ENCODE measurements at regions not wholly inside any gene's neighbourhood (a gene's known extent, or its start where the extent isn't known, plus 50 kb on each side); places are given as distances from the start of the nearest gene placed in this dataset.

DNA sequence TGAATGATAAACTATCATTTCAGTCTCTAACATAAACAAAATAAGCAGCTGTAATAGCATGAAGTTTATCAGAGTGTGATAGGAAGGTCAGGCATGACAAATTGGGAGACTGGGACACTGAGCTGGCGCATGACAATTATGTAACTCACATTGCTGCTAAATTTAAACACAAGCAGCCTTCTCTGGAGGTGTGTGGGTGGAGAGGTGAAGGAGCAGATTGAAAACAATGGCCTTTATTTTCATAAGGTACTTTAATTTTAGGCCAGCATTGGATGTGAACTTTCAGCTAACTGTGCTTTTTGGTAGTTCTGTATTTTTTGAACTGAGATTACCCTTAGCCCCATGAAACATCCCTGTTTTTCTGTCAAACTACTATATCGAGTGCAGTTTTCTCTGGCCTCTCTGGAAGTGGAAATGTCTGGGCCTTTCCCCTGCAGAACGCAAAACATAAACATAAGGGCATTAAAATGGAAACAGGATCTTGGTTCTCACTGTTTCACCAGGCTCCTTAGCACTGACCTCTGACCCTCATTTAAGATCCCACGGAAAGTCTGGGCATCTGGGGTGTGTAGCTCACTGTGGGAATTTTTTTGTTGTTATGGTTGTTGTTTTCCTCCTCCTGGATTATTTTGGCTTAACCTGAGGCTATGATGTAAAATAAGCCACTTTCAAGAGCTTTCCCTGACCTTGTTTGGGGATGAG, 160.1 kb upstream of the DPH6 start:
- Histone ChIP-seq H3K4me3 (ENCODE audit: low read length) (no peak overlapping the region), H3K9me3 (ENCODE audit: control insufficient read depth, low read length) (no peaks in the 10 kb centered on the region), H3K4me1 (ENCODE audit: control insufficient read depth, insufficient read depth, low read length) (peaks cover 4% of the 10 kb centered on the region), H3K27ac (ENCODE audit: low read length) (peak overlapping the region; percentile 96), H3K27me3 (ENCODE audit: control insufficient read depth, insufficient read depth) (no peaks in the 10 kb centered on the region)
- intact Hi-C loops (cut with DNase I) = loop anchor here in 1 of 4 donors (10.0 kb wide), 1 partner anchor 61 kb away; no protein-coding TSS in a partner anchor
- WGBS = 30% methylated on average over 4 of the region's 4 CpGs
- ATAC-seq = peak; percentile 95 to 96
- no peak for DNase-seq

- no peak for ATAC-seq
- Histone ChIP-seq H3K27ac (ENCODE audit: low read length) (no peak overlapping the region), H3K4me1 (ENCODE audit: control insufficient read depth, insufficient read depth, low read length) (no peaks in the 10 kb centered on the region), H3K4me3 (ENCODE audit: low read length) (no peak overlapping the region), H3K27me3 (ENCODE audit: control insufficient read depth, insufficient read depth) (no peaks in the 10 kb centered on the region), H3K9me3 (ENCODE audit: control insufficient read depth, low read length) (no peaks in the 10 kb centered on the region)
- WGBS = 81% methylated on average over 2 of the region's 2 CpGs
- intact Hi-C loops (cut with DNase I) = no loop called here
- no peak for DNase-seq
Measured at GRCh38 chr15:35712956-35713355, 167.0 kb upstream of the DPH6 start.

DNA sequence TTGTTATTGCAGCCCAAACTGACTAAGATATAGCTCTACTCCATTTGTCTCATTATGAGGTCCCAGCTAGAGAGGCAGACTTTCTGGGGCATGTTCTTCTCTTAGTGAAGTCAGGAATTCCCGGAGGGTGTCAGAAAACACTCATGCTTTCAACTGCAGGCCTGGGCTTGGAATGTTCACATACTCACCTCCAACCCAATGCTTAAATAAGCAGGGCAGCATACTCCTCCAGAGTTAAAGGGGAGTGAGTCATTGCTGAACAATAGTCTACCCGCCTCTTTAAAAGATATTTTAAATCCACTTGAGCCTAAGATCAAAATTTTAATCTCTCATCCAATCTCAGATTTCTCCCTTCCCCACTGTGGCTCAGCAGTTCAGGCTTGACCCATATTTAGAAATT, 167.8 kb upstream of the DPH6 start:
- intact Hi-C loops (cut with DNase I) = no loop called here
- Histone ChIP-seq H3K9me3 (ENCODE audit: control insufficient read depth, low read length) (no peaks in the 10 kb centered on the region), H3K27ac (ENCODE audit: low read length) (no peak overlapping the region), H3K4me1 (ENCODE audit: control insufficient read depth, insufficient read depth, low read length) (no peaks in the 10 kb centered on the region), H3K4me3 (ENCODE audit: low read length) (no peak overlapping the region), H3K27me3 (ENCODE audit: control insufficient read depth, insufficient read depth) (no peaks in the 10 kb centered on the region)
- 69% methylated on average over 2 of the region's 2 CpGs for WGBS
- DNase-seq = no peak
- ATAC-seq = no peak

DNA sequence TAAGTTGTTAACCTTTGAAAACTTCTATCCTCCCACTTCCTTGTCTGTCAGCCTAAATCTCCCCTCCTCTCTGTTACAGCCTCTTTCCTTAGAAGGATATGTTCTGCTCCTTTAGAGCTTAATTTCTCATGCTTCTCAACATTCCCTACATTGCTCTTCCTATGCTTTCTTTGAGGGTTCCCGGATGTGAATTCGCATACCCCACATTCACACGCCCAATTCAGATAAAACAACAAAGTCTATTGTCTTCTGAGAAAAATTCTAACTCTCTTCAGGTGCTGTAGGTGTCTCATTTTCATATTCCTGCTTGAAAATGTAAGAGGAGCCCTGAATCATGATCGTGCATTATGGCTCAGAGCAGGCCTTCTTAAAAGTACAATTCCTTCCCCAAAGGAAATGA, 171.8 kb upstream of the DPH6 start:
- Histone ChIP-seq H3K27ac (ENCODE audit: low read length) (no peak overlapping the region), H3K27me3 (ENCODE audit: control insufficient read depth, insufficient read depth) (no peaks in the 10 kb centered on the region), H3K4me1 (ENCODE audit: control insufficient read depth, insufficient read depth, low read length) (no peaks in the 10 kb centered on the region), H3K9me3 (ENCODE audit: control insufficient read depth, low read length) (no peaks in the 10 kb centered on the region), H3K4me3 (ENCODE audit: low read length) (no peak overlapping the region)
- WGBS = 75% methylated on average over 4 of the region's 4 CpGs
- ATAC-seq = no peak
- DNase-seq = no peak
- intact Hi-C loops (cut with DNase I) = no loop called here

DNA sequence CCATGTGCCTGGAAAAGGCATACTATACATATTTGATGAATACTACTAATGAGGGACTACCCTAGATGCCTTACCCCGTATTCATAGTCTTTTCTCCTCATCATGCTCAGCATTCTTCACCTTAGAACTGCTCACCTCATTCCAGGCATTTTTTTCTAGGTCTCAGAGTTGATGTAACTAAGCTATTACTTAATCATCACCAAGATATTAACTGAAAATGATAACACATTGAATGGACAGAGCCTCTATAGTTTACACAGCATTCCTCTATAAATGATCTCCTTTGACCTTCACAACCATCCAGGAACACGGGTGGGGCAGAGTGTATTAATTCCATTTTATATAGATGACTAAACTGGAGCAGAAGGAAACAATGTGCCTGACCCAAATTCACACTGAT, 174.1 kb upstream of the DPH6 start:
- no peaks in the 10 kb centered on the region for H3K27me3 ChIP-seq (ENCODE audit: control insufficient read depth, insufficient read depth)
- no peaks in the 10 kb centered on the region for H3K9me3 ChIP-seq (ENCODE audit: control insufficient read depth, low read length)
- DNase-seq (no peak), ATAC-seq (no peak)
- no peaks in the 10 kb centered on the region for H3K4me1 ChIP-seq (ENCODE audit: control insufficient read depth, insufficient read depth, low read length)
- intact Hi-C loops (cut with DNase I) = no loop called here
- 75% methylated on average over 2 of the region's 2 CpGs for WGBS
- H3K4me3 ChIP-seq (ENCODE audit: low read length) = no peak overlapping the region
- H3K27ac ChIP-seq (ENCODE audit: low read length) = no peak overlapping the region

- Histone ChIP-seq H3K4me1 (ENCODE audit: control insufficient read depth, insufficient read depth, low read length) (no peaks in the 10 kb centered on the region), H3K27ac (ENCODE audit: low read length) (no peak overlapping the region), H3K4me3 (ENCODE audit: low read length) (no peak overlapping the region), H3K9me3 (ENCODE audit: control insufficient read depth, low read length) (no peaks in the 10 kb centered on the region), H3K27me3 (ENCODE audit: control insufficient read depth, insufficient read depth) (no peaks in the 10 kb centered on the region)
- WGBS = 90% methylated on average over 2 of the region's 2 CpGs
- no peak for DNase-seq
- intact Hi-C loops (cut with DNase I) = no loop called here
- ATAC-seq = no peak
Measured at GRCh38 chr15:35720984-35721383, 175.0 kb upstream of the DPH6 start.

- Histone ChIP-seq H3K4me3 (ENCODE audit: low read length) (no peak overlapping the region), H3K9me3 (ENCODE audit: control insufficient read depth, low read length) (no peaks in the 10 kb centered on the region), H3K27me3 (ENCODE audit: control insufficient read depth, insufficient read depth) (no peaks in the 10 kb centered on the region), H3K27ac (ENCODE audit: low read length) (no peak overlapping the region), H3K4me1 (ENCODE audit: control insufficient read depth, insufficient read depth, low read length) (no peaks in the 10 kb centered on the region)
- DNase-seq (no peak), ATAC-seq (peak in 1 of 2 donors; percentile 22)
- 82% methylated on average over 4 of the region's 4 CpGs for WGBS
- intact Hi-C loops (cut with DNase I) = no loop called here
Measured at GRCh38 chr15:35721751-35722150, 175.8 kb upstream of the DPH6 start.

DNA sequence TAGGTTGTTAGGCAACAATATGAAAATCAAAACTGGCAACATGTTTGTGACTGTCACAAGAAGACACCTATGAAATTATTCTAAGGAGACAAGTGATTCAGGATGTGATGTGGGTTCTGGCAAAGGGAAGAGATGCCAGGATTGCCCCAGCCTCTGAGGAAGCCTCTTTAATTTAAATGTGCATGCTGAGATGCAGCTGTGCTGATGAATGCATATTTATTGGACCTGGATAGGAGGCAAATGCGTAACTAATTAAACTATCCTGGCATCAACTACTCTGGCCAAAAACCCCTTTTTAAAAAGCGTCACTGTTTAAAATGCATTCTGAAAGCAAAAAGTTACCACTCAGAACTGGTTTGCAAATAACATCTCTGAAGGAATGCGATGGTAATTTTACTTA, 176.5 kb upstream of the DPH6 start:
- ATAC-seq (no peak), DNase-seq (no peak)
- intact Hi-C loops (cut with DNase I) = no loop called here
- Histone ChIP-seq H3K4me1 (ENCODE audit: control insufficient read depth, insufficient read depth, low read length) (no peaks in the 10 kb centered on the region), H3K27ac (ENCODE audit: low read length) (no peak overlapping the region), H3K27me3 (ENCODE audit: control insufficient read depth, insufficient read depth) (no peaks in the 10 kb centered on the region), H3K4me3 (ENCODE audit: low read length) (no peak overlapping the region), H3K9me3 (ENCODE audit: control insufficient read depth, low read length) (no peaks in the 10 kb centered on the region)
- 89% methylated on average over 3 of the region's 3 CpGs for WGBS

DNA sequence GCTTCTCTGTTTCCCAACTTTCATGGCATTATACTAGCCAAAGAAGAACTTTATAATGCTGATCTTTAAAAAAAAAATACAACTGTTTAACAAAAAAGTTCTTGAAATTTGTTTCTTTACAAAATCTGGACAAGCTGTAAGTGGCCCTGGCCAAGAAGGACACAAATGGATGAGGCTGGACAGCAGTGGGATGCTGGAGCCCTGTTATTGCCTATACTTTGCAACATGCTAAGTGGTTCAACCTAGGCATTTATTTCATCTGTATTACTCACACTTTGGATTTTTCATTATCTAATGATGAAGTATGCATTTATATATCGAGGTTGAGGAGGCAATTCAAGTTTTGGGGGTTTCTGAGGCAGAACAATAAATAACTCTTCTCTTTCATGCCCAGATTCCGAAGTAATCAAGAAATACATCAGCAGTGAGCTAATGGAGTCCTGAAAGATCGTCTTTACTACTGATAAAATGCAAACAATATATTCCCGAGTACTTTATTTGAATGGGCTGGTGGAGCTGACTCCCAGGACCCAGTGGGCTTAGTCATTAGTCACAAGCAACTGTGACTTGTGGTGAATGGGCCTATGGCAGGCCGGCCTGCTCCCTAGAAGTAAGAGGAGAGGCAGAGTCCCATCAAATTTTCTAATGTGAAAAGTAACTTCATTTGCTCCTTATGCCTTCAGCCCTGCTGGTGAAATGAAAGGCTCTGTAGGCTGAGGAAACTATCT, 177.3 kb upstream of the DPH6 start:
- 59% methylated on average over 5 of the region's 5 CpGs for WGBS
- no peak for DNase-seq
- no peaks in the 10 kb centered on the region for H3K27me3 ChIP-seq (ENCODE audit: control insufficient read depth, insufficient read depth)
- no peak overlapping the region for H3K4me3 ChIP-seq (ENCODE audit: low read length)
- no peaks in the 10 kb centered on the region for H3K9me3 ChIP-seq (ENCODE audit: control insufficient read depth, low read length)
- H3K27ac ChIP-seq (ENCODE audit: low read length) = no peak overlapping the region
- ATAC-seq = no peak
- H3K4me1 ChIP-seq (ENCODE audit: control insufficient read depth, insufficient read depth, low read length) = no peaks in the 10 kb centered on the region
- intact Hi-C loops (cut with DNase I) = no loop called here

DNA sequence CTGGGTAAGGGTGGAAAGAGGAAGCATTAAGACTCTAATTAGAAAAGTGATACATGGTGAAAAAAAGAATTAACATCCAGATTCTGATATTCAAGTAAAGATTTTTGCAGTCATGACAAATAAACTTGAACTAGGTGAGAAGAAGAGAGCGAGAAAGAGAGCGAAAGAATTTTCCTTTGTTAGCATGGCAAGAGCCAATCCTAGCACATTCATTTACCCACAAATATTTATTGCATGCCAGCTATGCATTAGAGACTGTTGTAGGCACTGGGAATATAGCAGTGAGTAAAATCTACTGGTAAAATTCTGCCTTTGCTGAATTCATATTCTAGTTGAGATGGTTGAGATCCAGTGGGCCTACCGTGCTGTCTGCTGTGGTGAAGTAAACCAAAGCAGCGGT, 177.9 kb upstream of the DPH6 start:
- no peak for DNase-seq
- Histone ChIP-seq H3K9me3 (ENCODE audit: control insufficient read depth, low read length) (no peaks in the 10 kb centered on the region), H3K27ac (ENCODE audit: low read length) (no peak overlapping the region), H3K27me3 (ENCODE audit: control insufficient read depth, insufficient read depth) (no peaks in the 10 kb centered on the region), H3K4me1 (ENCODE audit: control insufficient read depth, insufficient read depth, low read length) (no peaks in the 10 kb centered on the region), H3K4me3 (ENCODE audit: low read length) (no peak overlapping the region)
- intact Hi-C loops (cut with DNase I) = no loop called here
- no peak for ATAC-seq
- 98% methylated on average over 4 of the region's 4 CpGs for WGBS

GRCh38 chr15:35724626-35725025, 178.7 kb upstream of the DPH6 start:
- H3K27ac ChIP-seq (ENCODE audit: low read length) = no peak overlapping the region
- DNase-seq = no peak
- no peaks in the 10 kb centered on the region for H3K4me1 ChIP-seq (ENCODE audit: control insufficient read depth, insufficient read depth, low read length)
- intact Hi-C loops (cut with DNase I) = no loop called here
- no peak for ATAC-seq
- H3K9me3 ChIP-seq (ENCODE audit: control insufficient read depth, low read length) = no peaks in the 10 kb centered on the region
- no peaks in the 10 kb centered on the region for H3K27me3 ChIP-seq (ENCODE audit: control insufficient read depth, insufficient read depth)
- no peak overlapping the region for H3K4me3 ChIP-seq (ENCODE audit: low read length)

Measured in right cardiac atrium (tissue), 5 donors.